Fibroblast of upper back skin (primary cell): ENCODE measurements at regions not wholly inside any gene's neighbourhood (a gene's known extent, or its start where the extent isn't known, plus 50 kb on each side); places are given as distances from the start of the nearest gene placed in this dataset.

Experiments used
- DNase-seq: peaks from one replicate; pipeline ENCODE4 v3.0.0-alpha.2; 2013

- no peak for DNase-seq
Observed at GRCh38 chr3:118754406-118755252, 280.0 kb downstream of the IGSF11 start.

GRCh38 chr3:118755253-118755801 is 279.3 kb downstream of the IGSF11 start:
- no peak for DNase-seq

DNA sequence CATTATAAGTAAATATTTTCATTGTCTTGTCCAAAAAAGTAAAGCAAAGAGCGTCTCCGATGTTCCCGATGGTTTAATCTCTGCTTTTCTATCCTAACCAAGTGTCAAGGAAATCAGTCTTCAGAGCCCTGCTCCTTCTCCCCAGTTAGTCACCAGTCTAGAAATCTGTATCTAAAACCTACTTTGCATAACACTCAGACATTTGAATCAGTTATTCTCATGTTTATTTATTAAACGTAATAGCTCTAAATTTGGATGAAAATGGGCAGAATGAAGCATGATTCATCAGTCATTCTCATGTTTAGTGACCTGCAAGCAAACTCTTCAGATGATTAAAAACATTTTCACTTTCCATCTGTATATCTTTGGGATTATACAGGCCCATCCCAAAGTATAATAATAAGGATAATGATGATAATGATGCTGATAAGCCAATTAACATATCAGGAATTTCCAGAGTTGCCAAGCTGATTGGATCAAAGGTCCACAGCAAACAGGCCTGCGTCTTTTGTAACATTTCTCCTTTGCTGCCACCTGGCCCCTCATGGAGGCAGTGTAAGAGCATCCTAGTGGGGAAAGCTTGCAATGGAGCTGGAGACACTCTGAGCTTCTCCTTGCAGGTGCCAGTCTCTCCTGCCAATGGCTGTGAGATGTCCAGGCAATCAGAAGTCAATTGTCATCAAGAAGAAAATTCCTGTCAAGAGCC is 273.9 kb downstream of the IGSF11 start:
- DNase-seq, result no peak

- DNase-seq, result no peak
Observed at GRCh38 chr3:118761291-118761606, 273.4 kb downstream of the IGSF11 start.

DNA sequence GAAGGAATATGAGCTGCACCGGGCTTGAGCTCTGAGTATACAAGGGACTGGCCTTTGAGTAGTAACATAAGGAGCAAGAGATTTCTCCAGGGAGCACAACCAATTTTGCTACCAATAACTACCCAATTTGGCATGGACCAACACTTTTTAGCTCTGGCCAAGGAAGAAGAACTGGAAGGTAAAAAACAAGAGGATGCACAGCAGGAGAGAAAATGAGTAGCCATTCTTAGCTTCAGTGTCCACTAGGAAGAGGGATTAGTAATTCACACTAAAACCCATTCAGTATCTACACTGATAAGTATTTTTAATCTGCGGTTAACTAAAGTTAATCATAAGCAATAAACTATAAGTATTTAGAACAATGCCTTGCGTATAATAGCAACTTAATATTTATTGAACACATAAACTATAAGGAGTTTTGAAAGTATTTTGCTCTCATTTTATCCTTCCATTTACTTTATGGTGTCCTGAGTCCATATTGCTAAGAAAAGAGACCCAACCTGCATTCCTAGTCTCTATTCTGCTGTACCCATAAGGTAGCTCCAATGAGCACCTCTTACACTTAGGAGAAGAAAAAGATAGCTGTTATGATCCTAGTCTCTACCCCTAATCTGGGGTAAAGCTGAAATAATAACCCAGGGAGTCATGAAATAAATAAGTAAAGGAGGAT is 268.9 kb downstream of the IGSF11 start:
- no peak for DNase-seq

- DNase-seq, result no peak
Observed at GRCh38 chr3:118766306-118766669, 268.4 kb downstream of the IGSF11 start.

- no peak for DNase-seq
Observed at GRCh38 chr3:118772036-118772435, 262.6 kb downstream of the IGSF11 start.

DNA sequence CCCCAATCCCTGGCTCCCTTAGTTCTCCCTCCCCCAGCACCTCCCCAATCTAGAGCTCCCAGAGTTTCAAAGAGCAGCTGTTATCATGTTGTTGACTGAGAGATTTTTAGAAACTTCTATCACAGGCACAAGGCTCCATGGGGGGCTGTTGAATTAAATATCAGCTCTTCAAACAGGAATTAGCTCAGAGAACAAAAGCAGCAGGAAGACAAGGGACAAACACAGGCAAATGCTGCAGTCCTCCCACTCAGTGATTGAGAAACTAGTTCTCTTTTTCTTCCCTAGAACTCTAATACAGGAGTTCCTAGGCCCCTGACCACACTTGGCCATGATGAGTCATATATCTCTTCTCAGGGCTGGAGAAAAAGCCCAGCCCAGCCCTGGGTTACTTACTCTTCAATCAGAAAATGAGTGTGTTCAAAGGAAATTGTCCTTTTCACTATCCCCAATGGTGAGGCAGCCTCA is 262.1 kb downstream of the IGSF11 start:
- no peak for DNase-seq

GRCh38 chr3:118775021-118775420 is 259.6 kb downstream of the IGSF11 start:
- no peak for DNase-seq

- no peak for DNase-seq
Observed at GRCh38 chr3:118778201-118778600, 256.4 kb downstream of the IGSF11 start.

DNA sequence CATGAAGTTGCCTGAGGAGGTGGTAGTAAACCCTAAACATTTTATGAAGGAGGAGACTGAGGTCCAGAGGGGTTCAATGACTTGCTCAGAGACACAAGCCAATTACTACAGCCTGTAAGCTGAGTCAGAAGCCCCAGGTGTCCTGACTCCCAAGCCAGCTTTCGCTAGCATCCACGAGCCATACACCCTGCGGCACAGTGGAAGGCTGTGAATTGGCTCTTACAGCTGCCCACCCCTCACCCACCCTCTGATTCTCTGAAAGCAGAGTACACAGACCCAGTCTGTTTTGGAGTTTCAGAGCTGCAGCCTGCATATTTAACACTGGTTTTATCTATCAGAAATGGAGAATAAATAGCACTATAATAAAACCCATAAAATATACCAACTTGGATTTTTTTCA is 253.4 kb downstream of the IGSF11 start:
- DNase-seq, result no peak

GRCh38 chr3:118781839-118782238 is 252.8 kb downstream of the IGSF11 start:
- no peak for DNase-seq

GRCh38 chr3:118782755-118783202 is 251.9 kb downstream of the IGSF11 start:
- no peak for DNase-seq

GRCh38 chr3:118785415-118785814 is 249.2 kb downstream of the IGSF11 start:
- DNase-seq, result no peak

- DNase-seq, result no peak
Observed at GRCh38 chr3:118791246-118791645, 243.4 kb downstream of the IGSF11 start.

GRCh38 chr3:118792191-118792590 is 242.5 kb downstream of the IGSF11 start:
- no peak for DNase-seq

DNA sequence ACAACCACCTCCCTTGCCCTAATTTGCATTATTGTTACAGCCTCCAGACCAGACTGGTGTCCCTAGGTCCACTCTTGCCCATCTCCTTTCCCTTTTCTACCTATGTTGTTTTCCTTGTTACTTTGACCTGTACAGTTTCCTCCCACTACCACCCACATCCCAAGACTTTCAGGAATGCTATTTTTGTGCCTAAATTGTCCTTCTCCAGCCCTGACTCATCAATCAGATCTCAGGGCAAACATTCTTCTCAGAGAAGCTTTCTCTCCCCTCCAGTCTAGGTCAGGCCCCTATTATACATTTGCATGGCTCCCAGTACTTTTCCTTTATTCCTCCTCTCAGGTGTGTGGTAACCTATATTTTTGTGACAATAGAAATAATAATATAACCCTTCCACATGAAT is 241.5 kb downstream of the IGSF11 start:
- no peak for DNase-seq

GRCh38 chr3:118799303-118799702 is 235.3 kb downstream of the IGSF11 start:
- DNase-seq, result no peak

- DNase-seq, result no peak
Observed at GRCh38 chr3:118801899-118802298, 232.7 kb downstream of the IGSF11 start.

GRCh38 chr3:118802325-118803095 is 232.1 kb downstream of the IGSF11 start:
- no peak for DNase-seq

DNA sequence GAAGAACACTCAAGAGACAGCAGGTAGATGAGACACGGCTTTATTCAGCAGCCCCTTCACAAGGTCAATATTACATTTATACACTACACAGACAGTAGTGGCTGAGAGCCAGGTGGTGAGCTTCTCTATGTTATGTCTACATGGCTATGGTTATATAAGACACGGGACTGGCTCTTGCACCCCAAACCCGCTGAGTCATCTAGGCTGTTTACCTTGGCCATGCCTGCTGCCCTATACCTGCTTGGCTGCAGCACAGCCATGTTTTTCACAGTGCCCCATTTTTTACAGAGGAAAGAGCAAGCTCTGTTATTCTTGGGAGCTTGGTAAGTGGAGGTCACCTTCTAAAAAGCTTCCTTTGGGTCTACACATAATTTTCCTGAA is 231.6 kb downstream of the IGSF11 start:
- no peak for DNase-seq

DNA sequence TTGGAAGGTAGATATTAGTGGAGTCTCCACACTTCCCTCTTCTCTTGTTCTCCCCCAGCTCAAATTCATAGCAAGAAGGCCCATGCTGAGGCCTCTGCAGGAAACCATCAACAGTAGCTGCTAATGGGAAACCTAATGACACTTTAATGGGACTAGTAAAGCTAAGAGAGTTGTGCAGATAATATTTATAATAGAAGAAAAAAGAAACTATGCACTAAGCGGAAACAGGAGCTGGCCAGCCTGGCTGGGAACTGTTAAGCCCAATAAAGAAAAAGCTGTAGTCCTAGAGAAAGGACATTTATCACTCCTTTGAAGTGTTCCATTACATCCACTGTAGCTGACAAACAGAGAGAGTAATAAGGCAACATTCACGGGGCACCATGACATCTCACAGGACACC is 229.6 kb downstream of the IGSF11 start:
- DNase-seq, result no peak

- no peak for DNase-seq
Observed at GRCh38 chr3:118806423-118806822, 228.2 kb downstream of the IGSF11 start.
